Glutamatergic neuron (in vitro differentiated cells): ENCODE measurements at regions not wholly inside any gene's neighbourhood (a gene's known extent, or its start where the extent isn't known, plus 50 kb on each side); places are given as distances from the start of the nearest gene placed in this dataset.
A peak's percentile ranks its signal among the peaks of the same experiment; 100 is the strongest.

ENCODE experiments used
- DNase-seq: peaks from one replicate; pipeline ENCODE4 v3.0.0; 2022
- H3K27ac Mint-ChIP-seq: one replicate; pipeline ENCODE4 v1.8.0; 2020; ENCODE audit warnings: mild to moderate bottlenecking, mixed read lengths, inconsistent platforms; ENCODE audit not compliant: unreplicated experiment
- H3K27me3 Mint-ChIP-seq: one replicate; pipeline ENCODE4 v1.8.0; 2020; ENCODE audit warnings: mild to moderate bottlenecking, moderate library complexity, mixed read lengths, inconsistent platforms; ENCODE audit not compliant: unreplicated experiment
- H3K36me3 Mint-ChIP-seq: one replicate; pipeline ENCODE4 v1.8.0; 2020; ENCODE audit warnings: mild to moderate bottlenecking, mixed read lengths, inconsistent platforms; ENCODE audit not compliant: unreplicated experiment
- H3K4me1 Mint-ChIP-seq: one replicate; pipeline ENCODE4 v1.8.0; 2020; ENCODE audit warnings: mild to moderate bottlenecking, low read depth, mixed read lengths, inconsistent platforms; ENCODE audit not compliant: unreplicated experiment
- H3K4me3 Mint-ChIP-seq: one replicate; pipeline ENCODE4 v1.8.0; 2020; ENCODE audit warnings: mild to moderate bottlenecking, mixed read lengths, inconsistent platforms; ENCODE audit not compliant: unreplicated experiment
- H3K9me3 Mint-ChIP-seq: one replicate; pipeline ENCODE4 v1.8.0; 2020; ENCODE audit warnings: mild to moderate bottlenecking, moderate library complexity, mixed read lengths, inconsistent platforms; ENCODE audit not compliant: unreplicated experiment
- CTCF ChIP-seq: fragments of 200-600 bp; sonication (generic); IDR thresholded peaks from one replicate; pipeline ENCODE4 v1.5.0; 2021; ENCODE audit not compliant: partially characterized antibody, unreplicated experiment

GRCh38 chr2:55108456-55109160 is 58.4 kb upstream of the RTN4 start:
- peaks cover 7% of the 10 kb centered on the region for H3K27me3 Mint-ChIP-seq
- no peak for TF ChIP-seq CTCF
- peak overlapping the region; percentile 99 for H3K27ac Mint-ChIP-seq
- H3K9me3 Mint-ChIP-seq, result peaks cover 9% of the 10 kb centered on the region
- H3K4me1 Mint-ChIP-seq, result peaks cover 50% of the 10 kb centered on the region
- peaks cover 5% of the 10 kb centered on the region for H3K36me3 Mint-ChIP-seq
- no peak for DNase-seq
- peak overlapping the region; percentile 64 for H3K4me3 Mint-ChIP-seq

GRCh38 chr2:55107436-55107835 is 57.2 kb upstream of the RTN4 start:
- DNase-seq, result no peak
- TF ChIP-seq CTCF, result no peak
- Mint-ChIP-seq H3K4me1 (peaks cover 41% of the 10 kb centered on the region), H3K27ac (peak overlapping the region; percentile 86), H3K27me3 (peaks cover 7% of the 10 kb centered on the region), H3K36me3 (no peaks in the 10 kb centered on the region), H3K9me3 (peaks cover 9% of the 10 kb centered on the region), H3K4me3 (no peak overlapping the region)

GRCh38 chr2:55106148-55106547 is 55.9 kb upstream of the RTN4 start:
- Mint-ChIP-seq H3K27ac (no peak overlapping the region), H3K4me3 (no peak overlapping the region), H3K27me3 (peaks cover 5% of the 10 kb centered on the region), H3K9me3 (peaks cover 5% of the 10 kb centered on the region), H3K36me3 (no peaks in the 10 kb centered on the region), H3K4me1 (peaks cover 29% of the 10 kb centered on the region)
- no peak for TF ChIP-seq CTCF
- DNase-seq, result no peak

GRCh38 chr2:55105456-55105855 is 55.2 kb upstream of the RTN4 start:
- Mint-ChIP-seq H3K36me3 (no peaks in the 10 kb centered on the region), H3K9me3 (peaks cover 4% of the 10 kb centered on the region), H3K27ac (no peak overlapping the region), H3K27me3 (peaks cover 4% of the 10 kb centered on the region), H3K4me1 (peaks cover 24% of the 10 kb centered on the region), H3K4me3 (no peak overlapping the region)
- DNase-seq, result no peak
- no peak for TF ChIP-seq CTCF

GRCh38 chr2:55103046-55103445 is 52.8 kb upstream of the RTN4 start:
- no peak overlapping the region for H3K4me3 Mint-ChIP-seq
- no peaks in the 10 kb centered on the region for H3K36me3 Mint-ChIP-seq
- no peaks in the 10 kb centered on the region for H3K9me3 Mint-ChIP-seq
- no peaks in the 10 kb centered on the region for H3K27me3 Mint-ChIP-seq
- no peak overlapping the region for H3K27ac Mint-ChIP-seq
- H3K4me1 Mint-ChIP-seq, result peaks cover 8% of the 10 kb centered on the region
- no peak for TF ChIP-seq CTCF
- DNase-seq, result no peak
